Loucy (cell line): ENCODE measurements at regions not wholly inside any gene's neighbourhood (a gene's known extent, or its start where the extent isn't known, plus 50 kb on each side); places are given as distances from the start of the nearest gene placed in this dataset.

Experiments used
- H2AFZ ChIP-seq: fragments of 200-600 bp; sonication (generic); 2 replicates; pipeline ENCODE4 v1.6.0; 2016; ENCODE audit warnings: antibody characterized with exemption, mild to moderate bottlenecking, low read length, moderate library complexity
- H3F3A ChIP-seq: fragments of 200-600 bp; 2 replicates; pipeline ENCODE4 v1.6.0; 2016; ENCODE audit warnings: antibody characterized with exemption, low read depth, mild to moderate bottlenecking
- H3K27me3 ChIP-seq: fragments of 200-600 bp; sonication (generic); 2 replicates; pipeline ENCODE4 v1.6.1; 2014; ENCODE audit warnings: low read length, mild to moderate bottlenecking; ENCODE audit not compliant: insufficient read depth, poor library complexity, severe bottlenecking
- H3K36me3 ChIP-seq: fragments of 200-600 bp; sonication (generic); 2 replicates; pipeline ENCODE4 v1.6.1; 2016; ENCODE audit warnings: low read length; ENCODE audit not compliant: insufficient read depth
- H3K4me1 ChIP-seq: fragments of 200-600 bp; sonication (generic); 2 replicates; pipeline ENCODE4 v1.5.1; 2014; ENCODE audit warnings: low read length, mild to moderate bottlenecking; ENCODE audit not compliant: insufficient read depth, poor library complexity, severe bottlenecking
- H3K4me2 ChIP-seq: fragments of 200-600 bp; sonication (generic); 2 replicates; pipeline ENCODE4 v1.6.0; 2014; ENCODE audit warnings: antibody characterized with exemption, low read length, low read depth, mild to moderate bottlenecking; ENCODE audit not compliant: poor library complexity, severe bottlenecking
- H3K4me3 ChIP-seq: fragments of 200-600 bp; sonication (generic); 2 replicates; pipeline ENCODE4 v1.5.1; 2014; ENCODE audit warnings: low read length, mild to moderate bottlenecking, mixed read lengths; ENCODE audit not compliant: poor library complexity, severe bottlenecking
- H3K79me2 ChIP-seq: fragments of 200-600 bp; sonication (generic); 2 replicates; pipeline ENCODE4 v1.6.1; 2014; ENCODE audit warnings: low read length; ENCODE audit not compliant: insufficient read depth
- H3K9ac ChIP-seq: fragments of 200-600 bp; sonication (generic); 2 replicates; pipeline ENCODE4 v1.6.0; 2014; ENCODE audit warnings: mild to moderate bottlenecking, low read depth, low read length, moderate library complexity; ENCODE audit not compliant: poor library complexity, severe bottlenecking
- H3K9me2 ChIP-seq: fragments of 200-600 bp; sonication (generic); replicated peaks from 2 replicates; pipeline ENCODE4 v1.6.1; 2016; ENCODE audit warnings: low read depth, low read length, mixed read lengths
- H3K9me3 ChIP-seq: fragments of 200-600 bp; sonication (generic); 2 replicates; pipeline ENCODE4 v1.6.1; 2014; ENCODE audit warnings: mild to moderate bottlenecking, antibody characterized with exemption, low read length, low read depth; ENCODE audit not compliant: insufficient read depth
- H4K20me1 ChIP-seq: fragments of 200-600 bp; sonication (generic); 2 replicates; pipeline ENCODE4 v1.6.0; 2014; ENCODE audit warnings: antibody characterized with exemption, low read length, mild to moderate bottlenecking; ENCODE audit not compliant: insufficient read depth, poor library complexity, severe bottlenecking
- EZH2phosphoT487 ChIP-seq: fragments of 200-600 bp; IDR thresholded peaks from 2 replicates; pipeline ENCODE4 v1.6.1; 2018; ENCODE audit warnings: antibody characterized with exemption, mild to moderate bottlenecking, moderate library complexity, borderline replicate concordance
- TF ChIP-seq, protein P1 (sequence below): fragments of 200-600 bp; sonication (generic); conservative IDR thresholded peaks from 2 replicates; pipeline ENCODE4 v1.5.1; 2014; ENCODE audit warnings: mild to moderate bottlenecking, antibody characterized with exemption, low read length

DNA sequence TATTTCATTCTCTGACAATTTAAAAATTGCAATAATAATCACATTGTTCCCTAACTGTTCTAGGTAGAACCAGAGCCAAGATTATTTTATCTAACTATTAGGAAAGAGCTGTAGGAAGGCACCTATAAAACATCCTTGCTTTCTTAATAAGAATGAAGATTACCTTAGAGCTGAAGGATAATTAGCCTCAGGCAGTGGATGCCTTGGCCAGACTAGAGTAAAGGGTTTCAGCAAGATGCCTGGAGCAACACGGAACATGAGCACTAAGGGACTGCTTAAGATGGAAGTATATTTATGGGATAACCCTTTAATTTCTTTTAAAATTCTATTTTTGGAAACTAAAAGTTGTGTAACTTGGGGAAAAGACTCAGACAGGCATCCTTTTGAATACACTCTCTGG lies 456.6 kb upstream of the RBMS3 start:
- Histone ChIP-seq H3K36me3 (no peaks in the 10 kb centered on the region), H3K4me3 (no peak overlapping the region), H3K9me3 (no peaks in the 10 kb centered on the region), H3F3A (no peaks in the 10 kb centered on the region), H3K9me2 (no peaks in the 10 kb centered on the region), H3K4me1 (peaks cover 12% of the 10 kb centered on the region), H3K9ac (no peak overlapping the region), H2AFZ (no peak overlapping the region), H3K4me2 (no peak overlapping the region), H3K27me3 (no peaks in the 10 kb centered on the region), H4K20me1 (no peaks in the 10 kb centered on the region), H3K79me2 (no peaks in the 10 kb centered on the region)
- no peak for TF ChIP-seq EZH2phosphoT487
- TF ChIP-seq, protein P1, sequence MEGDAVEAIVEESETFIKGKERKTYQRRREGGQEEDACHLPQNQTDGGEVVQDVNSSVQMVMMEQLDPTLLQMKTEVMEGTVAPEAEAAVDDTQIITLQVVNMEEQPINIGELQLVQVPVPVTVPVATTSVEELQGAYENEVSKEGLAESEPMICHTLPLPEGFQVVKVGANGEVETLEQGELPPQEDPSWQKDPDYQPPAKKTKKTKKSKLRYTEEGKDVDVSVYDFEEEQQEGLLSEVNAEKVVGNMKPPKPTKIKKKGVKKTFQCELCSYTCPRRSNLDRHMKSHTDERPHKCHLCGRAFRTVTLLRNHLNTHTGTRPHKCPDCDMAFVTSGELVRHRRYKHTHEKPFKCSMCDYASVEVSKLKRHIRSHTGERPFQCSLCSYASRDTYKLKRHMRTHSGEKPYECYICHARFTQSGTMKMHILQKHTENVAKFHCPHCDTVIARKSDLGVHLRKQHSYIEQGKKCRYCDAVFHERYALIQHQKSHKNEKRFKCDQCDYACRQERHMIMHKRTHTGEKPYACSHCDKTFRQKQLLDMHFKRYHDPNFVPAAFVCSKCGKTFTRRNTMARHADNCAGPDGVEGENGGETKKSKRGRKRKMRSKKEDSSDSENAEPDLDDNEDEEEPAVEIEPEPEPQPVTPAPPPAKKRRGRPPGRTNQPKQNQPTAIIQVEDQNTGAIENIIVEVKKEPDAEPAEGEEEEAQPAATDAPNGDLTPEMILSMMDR, result no peak

DNA sequence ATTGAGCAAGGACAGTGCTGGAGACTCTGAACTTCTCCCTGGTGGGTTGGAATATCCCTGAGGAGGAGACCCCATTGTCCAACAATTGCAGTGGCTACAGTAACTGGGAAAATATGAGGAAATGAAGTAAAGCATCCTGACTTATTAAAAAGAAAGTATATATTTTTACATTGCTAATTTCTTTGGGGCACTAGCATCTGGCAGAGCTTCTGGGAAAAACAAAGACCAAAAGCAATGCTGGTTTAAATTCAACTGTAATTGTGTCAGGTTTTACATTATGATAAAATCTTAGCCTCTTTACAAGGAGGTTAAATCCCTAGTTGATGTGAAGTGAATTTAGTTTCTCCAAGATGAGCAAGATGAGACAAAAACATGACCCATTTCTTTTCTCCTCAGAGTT lies 454.0 kb upstream of the RBMS3 start:
- no peak for TF ChIP-seq EZH2phosphoT487
- TF ChIP-seq, protein P1, result no peak

DNA sequence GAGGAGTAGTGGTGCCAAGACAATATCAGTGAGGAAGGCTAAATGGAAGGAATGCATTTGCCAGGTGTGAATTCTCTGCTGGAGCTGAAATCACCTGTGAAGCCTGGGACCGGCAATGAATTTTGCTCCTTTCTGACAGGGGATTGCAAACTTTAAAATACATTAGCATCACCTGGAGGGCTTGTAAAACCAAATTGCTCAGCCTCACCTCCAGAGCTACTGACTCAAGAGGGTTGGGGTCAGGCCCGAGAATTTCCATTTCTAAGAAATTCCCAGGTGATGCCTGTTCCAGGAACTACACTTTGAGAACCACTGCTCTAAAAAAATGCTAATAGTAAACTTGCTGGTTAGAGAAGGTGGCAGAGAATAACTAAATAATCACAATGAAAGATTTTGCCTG lies 445.6 kb upstream of the RBMS3 start:
- no peak overlapping the region for H3K4me3 ChIP-seq
- H3F3A ChIP-seq, result no peaks in the 10 kb centered on the region
- no peaks in the 10 kb centered on the region for H3K36me3 ChIP-seq
- no peak overlapping the region for H3K9ac ChIP-seq
- TF ChIP-seq, protein P1, result no peak
- no peak for TF ChIP-seq EZH2phosphoT487
- H3K9me3 ChIP-seq, result no peaks in the 10 kb centered on the region
- peaks cover 3% of the 10 kb centered on the region for H3K4me1 ChIP-seq
- H3K4me2 ChIP-seq, result no peak overlapping the region
- no peaks in the 10 kb centered on the region for H3K79me2 ChIP-seq
- H4K20me1 ChIP-seq, result no peaks in the 10 kb centered on the region
- no peaks in the 10 kb centered on the region for H3K27me3 ChIP-seq
- no peaks in the 10 kb centered on the region for H3K9me2 ChIP-seq
- no peak overlapping the region for H2AFZ ChIP-seq

More for the DNA sequence above, 454.0 kb upstream of the RBMS3 start:
- no peaks in the 10 kb centered on the region for H3F3A ChIP-seq
- H3K4me1 ChIP-seq, result peaks cover 6% of the 10 kb centered on the region
- H3K36me3 ChIP-seq, result no peaks in the 10 kb centered on the region
- no peaks in the 10 kb centered on the region for H4K20me1 ChIP-seq
- H3K79me2 ChIP-seq, result no peaks in the 10 kb centered on the region
- H3K9me3 ChIP-seq, result no peaks in the 10 kb centered on the region
- no peaks in the 10 kb centered on the region for H3K9me2 ChIP-seq
- no peak overlapping the region for H2AFZ ChIP-seq
- H3K27me3 ChIP-seq, result no peaks in the 10 kb centered on the region
- no peak overlapping the region for H3K4me2 ChIP-seq
- no peak overlapping the region for H3K4me3 ChIP-seq
- H3K9ac ChIP-seq, result no peak overlapping the region
